H1 (cell line): ENCODE measurements at regions not wholly inside any gene's neighbourhood (a gene's known extent, or its start where the extent isn't known, plus 50 kb on each side); places are given as distances from the start of the nearest gene placed in this dataset.

Experiments used
- CTCF ChIA-PET: fragments of 300-600 bp; sonication (Branson Sonifier 250); formaldehyde crosslinking; loops from one replicate; lab custom pipeline; 2021; ENCODE audit not compliant: partially characterized antibody; lab: Charles Lee
- POLR2A ChIA-PET: fragments of 300-600 bp; sonication (Branson Sonifier 250); formaldehyde crosslinking; loops from one replicate; lab custom pipeline; 2021; ENCODE audit warnings: inconsistent platforms; ENCODE audit not compliant: partially characterized antibody; lab: Charles Lee
- DNase-seq, 2 experiments: peaks; one replicate each; pipeline versions ENCODE4 v3.0.0 to v3.0.0-alpha.2; 2010 to 2022; ENCODE audit warnings: low spot score in 2 of 2, low read depth in 1 of 2, mixed read lengths in 1 of 2
- FAIRE-seq: peaks from 2 replicates; lab custom pipeline; 2011; peaks lifted over from hg19 to GRCh38; lab: Jason Lieb, UNC
- H2AFZ ChIP-seq: 2 replicates; pipeline ENCODE4 v1.8.1; 2012; ENCODE audit warnings: low read length, inconsistent platforms
- H2AK5ac ChIP-seq: 2 replicates; pipeline ENCODE4 v1.6.1; 2013; ENCODE audit warnings: low read depth, low read length
- H2BK120ac ChIP-seq: replicated peaks from 2 replicates; pipeline ENCODE3; 2013; ENCODE audit warnings: low read depth, low read length, inconsistent platforms
- H2BK12ac ChIP-seq: 2 replicates; pipeline ENCODE4 v1.6.1; 2013; ENCODE audit warnings: low read depth, low read length
- H2BK15ac ChIP-seq: 2 replicates; pipeline ENCODE4 v1.6.1; 2013; ENCODE audit warnings: low read length
- H2BK20ac ChIP-seq: 2 replicates; pipeline ENCODE4 v1.6.1; 2013; ENCODE audit warnings: low read length
- H2BK5ac ChIP-seq: 2 replicates; pipeline ENCODE4 v1.6.1; 2013; ENCODE audit warnings: low read depth, low read length
- H3K14ac ChIP-seq: 2 replicates; pipeline ENCODE4 v1.6.1; 2013; ENCODE audit warnings: inconsistent platforms; ENCODE audit not compliant: insufficient read length
- H3K18ac ChIP-seq: 2 replicates; pipeline ENCODE4 v1.6.1; 2013; ENCODE audit warnings: low read length; ENCODE audit errors: extremely low read depth
- H3K23ac ChIP-seq: 2 replicates; pipeline ENCODE4 v1.6.1; 2013; ENCODE audit warnings: inconsistent platforms; ENCODE audit not compliant: insufficient read length
- H3K23me2 ChIP-seq: 2 replicates; pipeline ENCODE4 v1.6.1; 2013; ENCODE audit warnings: low read depth, low read length
- H3K27ac ChIP-seq: 2 replicates; pipeline ENCODE4 v1.6.1; 2011; ENCODE audit warnings: low read depth, low read length, inconsistent platforms
- H3K27me3 ChIP-seq, 4 experiments: replicated peaks in 1 of 4; 1 replicate in 1 of 4; 2 replicates in 3 of 4; pipeline versions ENCODE4 v1.6.1 to v1.8.1; 2011 to 2013; ENCODE audit warnings: low read length in 3 of 4, mild to moderate bottlenecking in 3 of 4, inconsistent platforms in 2 of 4, mixed read lengths in 2 of 4, moderate library complexity in 1 of 4; ENCODE audit not compliant: control insufficient read depth in 3 of 4, insufficient read depth in 3 of 4; ENCODE audit errors: extremely low read depth in 1 of 4
- H3K36me3 ChIP-seq, 4 experiments: 2 replicates each; pipeline versions ENCODE4 v1.6.1 to v1.8.1; 2011 to 2013; ENCODE audit warnings: mild to moderate bottlenecking in 4 of 4, low read length in 3 of 4, moderate library complexity in 2 of 4, control low read depth in 1 of 4, inconsistent platforms in 1 of 4; ENCODE audit not compliant: insufficient read depth in 4 of 4, control insufficient read depth in 2 of 4
- H3K4ac ChIP-seq: replicated peaks from 2 replicates; pipeline ENCODE3; 2013; ENCODE audit warnings: low read length, low read depth, mixed read lengths, inconsistent platforms; ENCODE audit not compliant: insufficient read length
- H3K4me1 ChIP-seq, 4 experiments: replicated peaks in 1 of 4; 1 replicate in 1 of 4; 2 replicates in 3 of 4; pipeline versions ENCODE4 v1.6.1 to v1.8.1; 2011 to 2013; ENCODE audit warnings: low read length in 3 of 4, inconsistent platforms in 2 of 4, mixed read lengths in 1 of 4; ENCODE audit not compliant: insufficient read depth in 4 of 4, control insufficient read depth in 3 of 4
- H3K4me2 ChIP-seq, 2 experiments: 2 replicates each; pipeline versions ENCODE4 v1.6.1 to v1.8.1; 2011 to 2013; ENCODE audit warnings: low read depth in 2 of 2, low read length in 2 of 2, control low read depth in 1 of 2, inconsistent platforms in 1 of 2, mild to moderate bottlenecking in 1 of 2; ENCODE audit not compliant: insufficient read depth in 1 of 2
- H3K4me3 ChIP-seq, 4 experiments: fragments of 200-600, 300-600 bp in 1 of 4; sonication (generic), shearing (Covaris generic), sonication (Bioruptor Twin) in 1 of 4; 2 replicates each; pipeline versions ENCODE4 v1.5.1 to v1.8.1; 2011 to 2016; ENCODE audit warnings: low read length in 4 of 4, low read depth in 3 of 4, control low read depth in 2 of 4, inconsistent platforms in 2 of 4, mild to moderate bottlenecking in 2 of 4, mixed read lengths in 1 of 4, moderate library complexity in 1 of 4; ENCODE audit not compliant: insufficient read depth in 2 of 4; ENCODE audit errors: extremely low read depth in 1 of 4
- H3K56ac ChIP-seq: replicated peaks from 2 replicates; pipeline ENCODE3; 2013; ENCODE audit warnings: low read depth, mild to moderate bottlenecking, mixed read lengths, low read length, inconsistent platforms; ENCODE audit not compliant: insufficient read length
- H3K79me1 ChIP-seq: 2 replicates; pipeline ENCODE4 v1.6.1; 2013; ENCODE audit warnings: low read depth, low read length, control low read depth
- H3K79me2 ChIP-seq, 2 experiments: 2 replicates each; pipeline versions ENCODE4 v1.6.1 to v1.8.1; 2012 to 2013; ENCODE audit warnings: low read length in 2 of 2, mild to moderate bottlenecking in 2 of 2, inconsistent platforms in 1 of 2; ENCODE audit not compliant: insufficient read depth in 2 of 2, control insufficient read depth in 1 of 2
- H3K9ac ChIP-seq, 4 experiments: replicated peaks in 1 of 4; 1 replicate in 1 of 4; 2 replicates in 3 of 4; pipeline versions ENCODE4 v1.6.1 to v1.8.1; 2011 to 2013; ENCODE audit warnings: low read depth in 3 of 4, low read length in 3 of 4, control low read depth in 2 of 4, mild to moderate bottlenecking in 2 of 4, moderate library complexity in 2 of 4, inconsistent platforms in 1 of 4; ENCODE audit errors: extremely low read depth in 1 of 4
- H3K9me3 ChIP-seq, 2 experiments: 2 replicates each; pipeline versions ENCODE4 v1.6.1 to v1.8.1; 2012 to 2013; ENCODE audit warnings: mild to moderate bottlenecking in 2 of 2, moderate library complexity in 2 of 2, control low read depth in 1 of 2, inconsistent platforms in 1 of 2, low read depth in 1 of 2, low read length in 1 of 2, mixed read lengths in 1 of 2; ENCODE audit not compliant: insufficient read depth in 2 of 2
- H4K20me1 ChIP-seq, 2 experiments: replicated peaks in 1 of 2; 2 replicates each; pipeline versions ENCODE3 to v1.8.1; 2011 to 2013; ENCODE audit warnings: inconsistent platforms in 2 of 2, low read length in 2 of 2, mild to moderate bottlenecking in 1 of 2; ENCODE audit not compliant: insufficient read depth in 2 of 2, control insufficient read depth in 1 of 2
- H4K5ac ChIP-seq: 2 replicates; pipeline ENCODE4 v1.6.1; 2013; ENCODE audit warnings: low read length, low read depth, mixed read lengths, inconsistent platforms; ENCODE audit not compliant: insufficient read length
- H4K8ac ChIP-seq: 2 replicates; pipeline ENCODE4 v1.8.0; 2013; ENCODE audit warnings: mild to moderate bottlenecking, moderate library complexity, low read length, inconsistent platforms; ENCODE audit not compliant: insufficient read depth; ENCODE audit errors: extremely low read depth
- H4K91ac ChIP-seq: replicated peaks from 2 replicates; pipeline ENCODE3; 2013; ENCODE audit warnings: low read length, mixed read lengths, inconsistent platforms; ENCODE audit not compliant: insufficient read length
- BACH1 ChIP-seq: IDR thresholded peaks from 2 replicates; pipeline ENCODE4 v1.6.1; 2012; ENCODE audit warnings: low read length, improper control_type of control experiment
- KDM1A ChIP-seq: fragments of 200-600, 300-600 bp; sonication (generic); IDR thresholded peaks from 2 replicates; pipeline ENCODE4 v1.7.1; 2016; ENCODE audit warnings: mild to moderate bottlenecking, low read length, borderline replicate concordance
- POLR2A ChIP-seq, 2 experiments: IDR thresholded peaks; 1 replicate in 1 of 2; 2 replicates in 1 of 2; pipeline ENCODE4 v1.6.1; 2011; ENCODE audit warnings: low read depth in 2 of 2, low read length in 2 of 2, mild to moderate bottlenecking in 2 of 2; ENCODE audit errors: control extremely low read depth in 1 of 2
- RAD21 ChIP-seq, 2 experiments: IDR thresholded peaks in 1 of 2; conservative IDR thresholded peaks in 1 of 2; 2 replicates each; pipeline ENCODE4 v1.6.1; 2011; ENCODE audit warnings: low read depth in 2 of 2, low read length in 2 of 2, improper control_type of control experiment in 1 of 2, inconsistent platforms in 1 of 2, mild to moderate bottlenecking in 1 of 2, moderate library complexity in 1 of 2
- SAP30 ChIP-seq: fragments of 300-600 bp; sonication (generic); IDR thresholded peaks from 2 replicates; pipeline ENCODE4 v1.7.1; 2012; ENCODE audit warnings: low read length, moderate library complexity, mild to moderate bottlenecking, inconsistent platforms; ENCODE audit not compliant: insufficient read depth, insufficient replicate concordance
- SRF ChIP-seq: IDR thresholded peaks from 2 replicates; pipeline ENCODE4 v1.6.1; 2011; ENCODE audit warnings: mild to moderate bottlenecking, low read depth, low read length, moderate library complexity
- TEAD4 ChIP-seq: IDR thresholded peaks from 2 replicates; pipeline ENCODE4 v1.6.1; 2012; ENCODE audit warnings: low read depth, low read length, inconsistent platforms, mixed read lengths
- whole genome bisulfite sequencing, 2 experiments: shearing (Covaris generic) in 1 of 2; methylation state at CpG; one replicate each; pipeline versions ENCODE4 v1.1.6 to v1.1.7; 2013 to 2015; ENCODE audit warnings: low lambda C conversion rate in 2 of 2, mixed read lengths in 2 of 2, inconsistent platforms in 1 of 2, low coverage in 1 of 2, missing lambda C conversion rate in 1 of 2; ENCODE audit not compliant: insufficient replicate concordance in 2 of 2, insufficient coverage in 1 of 2, insufficient read length in 1 of 2; ENCODE audit errors: extremely low coverage in 1 of 2, missing lambda C conversion rate in 1 of 2; 5-methylcytosine and 5-hydroxymethylcytosine counted together
- TF ChIP-seq, protein P1 (sequence below): IDR thresholded peaks from 2 replicates; pipeline ENCODE4 v1.6.1; 2011; ENCODE audit warnings: low read length, improper control_type of control experiment

- H2BK5ac ChIP-seq, result no peak overlapping the region
- H3K4me2 ChIP-seq, result no peak overlapping the region
- no peak overlapping the region for H3K9ac ChIP-seq
- no peak overlapping the region for H2BK12ac ChIP-seq
- no peak overlapping the region for H4K5ac ChIP-seq
- no peaks in the 10 kb centered on the region for H3K36me3 ChIP-seq
- no peak overlapping the region for H2BK15ac ChIP-seq
- H4K91ac ChIP-seq, result no peak overlapping the region
- H3K27ac ChIP-seq, result no peak overlapping the region
- no peak overlapping the region for H2BK120ac ChIP-seq
- H3K23ac ChIP-seq, result no peak overlapping the region
- POLR2A ChIA-PET, result no interaction called here
- no peak overlapping the region for H4K8ac ChIP-seq
- H3K27me3 ChIP-seq, result no peaks in the 10 kb centered on the region
- H3K4me3 ChIP-seq, result no peak overlapping the region
- no peaks in the 10 kb centered on the region for H4K20me1 ChIP-seq
- H3K14ac ChIP-seq, result no peak overlapping the region
- no peak overlapping the region for H3K56ac ChIP-seq
- H3K9me3 ChIP-seq, result peaks cover 0 to 11% of the 10 kb centered on the region in 2 experiments; a peak in 1 of 4 replicates
- no peak overlapping the region for H2AK5ac ChIP-seq
- TF ChIP-seq KDM1A (no peak), SAP30 (no peak), POLR2A (IDR thresholded peaks at IDR 0.05; ENCODE audit: control extremely low read depth in 1 of 2, low read depth in 2 of 2, low read length in 2 of 2) (no peak), TEAD4 (no peak), BACH1 (no peak), SRF (no peak), RAD21 (IDR thresholded peaks at IDR 0.05 in 1 of 2, conservative IDR thresholded peaks at IDR 0.05 in 1 of 2; ENCODE audit: low read depth in 2 of 2, low read length in 2 of 2) (no peak)
- TF ChIP-seq, protein P1, sequence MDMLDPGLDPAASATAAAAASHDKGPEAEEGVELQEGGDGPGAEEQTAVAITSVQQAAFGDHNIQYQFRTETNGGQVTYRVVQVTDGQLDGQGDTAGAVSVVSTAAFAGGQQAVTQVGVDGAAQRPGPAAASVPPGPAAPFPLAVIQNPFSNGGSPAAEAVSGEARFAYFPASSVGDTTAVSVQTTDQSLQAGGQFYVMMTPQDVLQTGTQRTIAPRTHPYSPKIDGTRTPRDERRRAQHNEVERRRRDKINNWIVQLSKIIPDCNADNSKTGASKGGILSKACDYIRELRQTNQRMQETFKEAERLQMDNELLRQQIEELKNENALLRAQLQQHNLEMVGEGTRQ, result no peak
- DNase-seq (no peak), FAIRE-seq (no peak)
- no peaks in the 10 kb centered on the region for H3K79me2 ChIP-seq
- no peak overlapping the region for H2AFZ ChIP-seq
- H3K18ac ChIP-seq, result no peak overlapping the region
- H3K4ac ChIP-seq, result peak overlapping the region; percentile 49
- no peaks in the 10 kb centered on the region for H3K79me1 ChIP-seq
- 81% methylated on average over 7 of the region's 7 CpGs; no CpG with 5 or more reads in 1 of the 2 experiments for WGBS, 2 experiments
- no peaks in the 10 kb centered on the region for H3K4me1 ChIP-seq
- H2BK20ac ChIP-seq, result no peak overlapping the region
- no peaks in the 10 kb centered on the region for H3K23me2 ChIP-seq
- CTCF ChIA-PET, result interaction anchor here (1.1 to 3.1 kb wide), 4 partner anchors 11 to 195 kb away, joined by 3 to 15 read pairs (median 4); no protein-coding TSS in a partner anchor
These were observed 120.6 kb downstream of the SYF2 start for GRCh38 chr1:25111706-25112105.
